GM18873 (cell line): ENCODE measurements at regions not wholly inside any gene's neighbourhood (a gene's known extent, or its start where the extent isn't known, plus 50 kb on each side); places are given as distances from the start of the nearest gene placed in this dataset.

Experiments
- ATAC-seq: cut with Tn5 transposase; IDR thresholded peaks from one replicate; pipeline ENCODE4 v1.9.1; 2021; ENCODE audit warnings: mild to moderate bottlenecking, moderate library complexity, moderate number of reproducible peaks; ENCODE audit not compliant: unreplicated experiment, low FRiP score

DNA sequence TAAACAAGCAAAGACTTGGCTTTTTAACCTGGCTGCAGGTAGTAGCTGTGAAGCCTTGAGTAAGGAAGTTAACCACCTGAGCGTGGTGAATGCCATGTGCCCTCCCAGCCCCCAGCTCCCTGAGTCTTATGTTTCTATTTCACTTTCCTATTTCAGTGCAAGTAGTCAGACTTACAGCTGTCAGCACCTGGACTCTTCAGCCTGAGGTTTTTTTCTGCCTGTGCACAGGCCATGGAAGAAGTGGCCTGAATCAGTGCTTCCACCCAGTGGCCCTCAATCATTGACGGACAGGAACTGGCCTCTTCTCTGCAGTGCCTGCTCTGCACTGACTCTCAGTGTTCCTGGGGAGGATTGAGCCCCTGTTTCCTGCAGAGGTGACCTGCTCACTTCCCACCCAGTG is 796.4 kb downstream of the MED13L start:
- ATAC-seq, result no peak

DNA sequence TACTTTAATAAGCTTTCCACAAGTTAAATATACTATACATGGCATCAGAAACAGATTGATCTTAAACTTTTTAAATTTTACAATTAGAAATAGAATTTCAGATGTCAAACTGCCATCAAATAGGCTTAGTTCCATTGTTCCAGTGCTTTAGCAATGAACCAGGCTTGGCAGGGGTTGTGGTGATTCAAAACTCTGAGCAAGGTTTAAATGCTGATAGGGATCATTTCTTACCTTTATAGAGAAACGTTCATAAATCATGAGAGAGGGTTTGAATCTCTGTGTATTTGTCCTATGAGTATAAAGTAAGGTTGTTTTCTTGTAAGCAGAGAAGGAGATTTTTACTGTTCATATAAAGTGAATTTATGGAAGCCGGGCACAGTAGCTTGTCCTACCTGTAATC is 794.5 kb upstream of the TBX3 start:
- no peak for ATAC-seq

DNA sequence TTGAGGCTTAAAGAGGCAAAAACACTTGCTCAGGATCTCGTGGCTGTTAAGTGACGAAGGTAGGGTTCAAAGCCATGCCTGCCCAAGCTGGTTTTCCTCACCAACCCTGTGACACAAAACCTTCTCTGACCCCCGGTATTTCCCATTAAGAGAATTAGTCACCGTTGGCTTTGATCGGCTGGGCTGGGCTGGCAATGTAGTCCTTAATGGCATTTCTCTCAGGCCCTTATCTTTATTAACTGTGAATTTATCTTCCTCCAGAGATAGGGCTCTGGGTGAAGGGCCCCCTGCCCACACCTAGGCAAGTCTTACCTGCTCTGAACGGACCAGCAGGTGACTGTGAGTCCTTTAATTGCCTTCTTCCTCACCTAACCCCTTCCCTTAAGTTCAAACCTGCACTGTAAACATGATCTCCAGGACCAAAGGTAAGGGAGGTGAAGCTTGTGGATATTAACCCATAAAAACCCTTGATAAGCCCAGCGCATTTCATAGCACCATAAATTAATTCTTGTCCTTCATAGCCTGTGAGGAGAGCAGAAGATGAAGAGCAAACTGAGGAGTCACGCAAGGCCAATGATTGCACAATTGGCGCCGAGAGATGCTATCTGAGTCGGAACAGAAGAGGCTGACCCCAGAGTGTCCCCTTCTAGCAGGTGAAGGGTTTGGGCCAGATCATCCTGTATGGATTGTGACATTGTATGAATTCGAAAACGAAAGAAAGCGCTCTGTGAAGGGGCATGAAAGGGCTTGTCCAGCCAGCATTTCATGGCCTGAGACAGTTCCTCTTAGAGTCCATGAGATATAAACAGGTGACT is 790.8 kb upstream of the TBX3 start:
- no peak for ATAC-seq

DNA sequence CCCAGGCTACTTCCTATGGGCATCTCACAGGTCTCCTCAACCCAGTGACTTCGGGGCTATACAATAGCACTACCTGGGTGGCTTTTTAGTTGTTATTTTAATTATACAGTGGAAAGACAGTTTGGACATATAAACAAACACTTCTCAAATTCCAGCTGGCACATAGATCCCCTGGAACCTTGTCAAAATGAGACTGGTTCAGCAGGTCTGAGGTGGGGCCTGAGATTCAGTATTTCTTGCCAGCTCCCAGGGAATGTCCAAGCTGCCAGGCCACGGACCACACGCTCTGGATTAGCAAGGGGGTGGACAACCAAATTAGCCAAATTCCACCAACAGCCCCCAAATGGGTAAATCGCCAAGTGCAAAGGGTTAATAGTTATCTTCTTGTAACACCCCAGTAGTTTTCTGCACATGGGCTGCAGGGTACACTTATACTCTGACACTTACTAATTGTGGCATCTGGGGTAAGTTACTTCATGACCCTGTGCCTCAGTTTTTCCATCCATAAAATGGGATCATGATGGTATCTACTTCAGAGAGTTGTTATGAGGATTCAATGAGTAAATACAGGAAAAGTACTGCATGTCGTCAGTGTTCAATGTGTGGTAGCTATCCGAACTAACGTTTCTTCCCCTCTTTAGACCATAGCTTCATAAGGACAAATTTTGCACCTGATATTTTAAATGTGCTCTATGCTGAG is 789.4 kb upstream of the TBX3 start:
- no peak for ATAC-seq

DNA sequence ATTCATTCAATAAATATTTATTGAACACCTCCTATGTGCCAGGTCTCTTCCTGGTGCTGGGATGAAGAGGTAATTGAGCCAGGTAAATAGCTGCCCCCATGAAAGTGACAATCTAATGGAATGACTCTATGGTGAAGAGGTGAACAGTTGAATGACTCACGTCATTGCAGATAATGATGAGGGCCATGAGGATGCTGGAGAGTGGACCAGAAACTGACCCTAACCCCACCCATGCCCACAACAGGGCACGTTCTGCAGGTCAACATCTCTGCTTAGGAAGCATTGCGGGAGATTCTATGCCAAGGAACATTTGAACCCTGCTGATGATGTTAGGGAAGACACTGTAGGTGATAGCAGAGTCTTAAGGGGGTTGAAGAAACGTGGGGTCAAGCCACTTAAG is 788.9 kb upstream of the TBX3 start:
- no peak for ATAC-seq

DNA sequence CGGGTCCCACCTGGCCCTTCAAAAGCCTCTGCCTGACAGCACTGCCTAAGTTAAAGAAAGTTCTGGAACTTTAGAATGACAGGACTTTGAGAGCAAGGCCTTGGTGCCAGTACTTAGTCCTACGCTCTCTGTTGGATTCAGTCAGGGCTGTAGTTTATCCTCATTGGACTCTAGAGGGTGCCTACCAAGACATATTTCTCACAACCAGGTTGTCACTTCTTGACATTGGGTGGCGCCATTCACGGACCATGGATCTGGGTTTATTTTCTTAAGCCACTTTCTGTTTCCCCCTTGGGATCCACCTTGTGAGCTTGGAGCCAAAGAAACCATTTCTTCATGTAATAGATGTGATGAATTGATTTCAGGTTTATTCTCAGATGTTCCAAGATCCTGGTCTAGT is 787.0 kb upstream of the TBX3 start:
- ATAC-seq, result no peak

DNA sequence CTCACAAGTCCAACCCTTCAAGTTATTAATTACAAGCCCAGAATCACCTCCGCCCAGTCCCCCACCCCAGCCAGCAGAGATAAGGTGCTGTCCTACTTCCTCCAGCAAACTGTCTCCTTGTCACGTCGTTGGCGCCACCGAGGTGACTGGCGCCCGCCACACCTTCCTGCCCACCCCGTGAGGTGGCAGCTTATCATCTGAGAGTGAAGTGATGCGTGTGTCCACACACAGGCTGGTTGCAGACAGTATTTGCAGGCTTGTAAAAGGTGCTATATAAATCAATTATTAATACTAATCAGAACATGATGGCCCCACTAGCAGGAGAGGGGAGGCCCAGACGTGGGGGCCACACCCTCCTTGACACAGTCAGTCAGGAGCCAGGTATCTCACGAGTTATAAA is 786.6 kb upstream of the TBX3 start:
- ATAC-seq, result no peak

DNA sequence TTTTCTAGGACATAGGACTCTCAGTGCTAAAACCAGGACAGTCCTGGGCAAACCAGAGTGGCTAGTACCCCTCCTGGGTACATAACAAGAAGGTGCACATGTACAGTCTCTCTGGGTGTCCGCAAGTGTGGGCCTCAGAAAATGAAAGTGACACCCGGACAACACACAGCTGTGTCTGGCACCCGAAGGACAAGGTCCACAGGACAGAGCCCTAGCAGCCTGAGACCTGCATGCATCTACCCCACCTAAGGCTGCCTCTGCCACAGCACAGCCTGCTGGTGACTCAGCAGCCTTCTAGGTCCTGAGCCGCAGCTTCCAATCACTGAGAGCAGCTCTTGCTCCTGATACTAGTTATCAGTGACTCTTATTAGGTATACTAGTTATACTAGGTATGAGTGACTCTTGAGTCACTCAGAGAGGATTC is 784.1 kb upstream of the TBX3 start:
- no peak for ATAC-seq

DNA sequence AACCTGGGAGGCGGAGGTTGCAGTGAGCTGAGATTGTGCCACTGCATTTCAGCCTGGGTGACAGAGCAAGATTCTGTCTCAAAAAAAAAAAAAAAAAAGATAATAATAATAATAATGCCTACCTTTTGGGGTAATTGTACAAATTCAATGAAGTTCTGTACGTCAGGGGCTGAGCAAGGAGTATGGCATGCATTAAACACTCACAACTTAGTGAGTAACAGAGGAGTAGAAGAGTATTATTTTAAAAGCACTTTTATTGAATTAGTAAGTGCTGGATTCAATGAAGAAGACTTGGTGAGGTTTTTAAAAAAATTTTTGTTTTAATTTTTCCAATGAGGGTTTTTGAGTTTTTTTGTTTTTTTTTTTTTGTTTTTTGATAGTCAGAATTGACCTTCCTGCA is 783.6 kb upstream of the TBX3 start:
- ATAC-seq, result no peak

DNA sequence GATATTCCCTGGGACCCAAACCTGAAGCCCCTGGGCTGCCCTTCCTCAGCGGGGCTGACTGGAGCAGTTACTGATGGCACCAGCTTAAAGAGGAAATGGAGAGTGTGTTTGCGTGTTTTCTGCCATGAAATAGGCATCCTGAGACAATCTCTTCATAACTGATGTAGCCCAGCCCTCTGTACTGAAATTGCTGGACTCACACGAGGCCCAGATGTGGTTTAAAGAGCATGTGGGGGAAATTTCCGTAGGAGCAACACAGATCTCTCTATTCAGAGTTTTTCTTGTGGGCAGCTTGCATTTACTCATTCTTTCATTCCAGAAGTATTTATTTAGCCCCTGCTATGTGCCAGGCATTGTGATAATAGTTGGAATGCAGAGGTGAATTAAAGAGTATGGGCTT is 782.1 kb upstream of the TBX3 start:
- no peak for ATAC-seq

DNA sequence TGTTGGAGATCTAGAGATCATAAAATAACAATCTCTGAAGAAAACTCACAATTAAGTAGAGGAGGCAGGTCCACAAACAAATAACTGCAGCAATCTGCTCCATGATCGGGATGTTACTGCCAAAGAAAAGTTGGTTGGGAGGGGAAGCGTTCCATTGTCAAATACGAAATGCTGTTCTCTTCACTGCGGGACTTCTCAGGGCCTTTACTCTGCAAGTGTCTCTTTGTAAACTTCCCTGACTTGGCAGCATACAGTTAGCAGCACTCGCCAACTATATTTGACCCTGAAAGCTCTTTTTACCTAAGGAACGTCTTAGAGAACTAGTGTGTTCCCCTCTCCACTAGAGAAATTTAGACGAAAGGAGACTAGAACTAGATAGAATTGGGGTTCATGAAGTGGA is 780.7 kb upstream of the TBX3 start:
- no peak for ATAC-seq

DNA sequence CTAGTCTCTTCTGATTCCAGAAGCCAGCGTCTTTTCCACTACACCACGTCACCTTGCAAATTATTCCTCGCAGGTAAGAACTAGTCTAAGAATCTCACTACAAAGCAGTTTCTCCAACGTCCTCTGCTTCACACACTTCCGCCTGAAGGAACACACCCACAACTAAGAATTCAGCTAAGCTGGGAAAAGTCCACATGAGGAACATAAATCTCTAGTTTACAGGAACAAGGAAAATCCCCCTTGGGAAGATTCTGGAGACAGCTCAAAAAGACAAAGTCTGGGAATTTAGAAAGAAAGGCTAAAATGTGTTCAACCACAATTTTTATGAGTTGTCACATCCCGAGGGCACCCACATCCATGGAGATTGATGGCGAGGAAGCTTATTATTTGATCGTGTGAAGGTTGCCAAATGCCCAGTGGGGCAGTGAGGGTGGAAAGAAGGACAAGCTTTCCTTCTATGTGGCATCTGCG is 780.2 kb upstream of the TBX3 start:
- ATAC-seq, result no peak

DNA sequence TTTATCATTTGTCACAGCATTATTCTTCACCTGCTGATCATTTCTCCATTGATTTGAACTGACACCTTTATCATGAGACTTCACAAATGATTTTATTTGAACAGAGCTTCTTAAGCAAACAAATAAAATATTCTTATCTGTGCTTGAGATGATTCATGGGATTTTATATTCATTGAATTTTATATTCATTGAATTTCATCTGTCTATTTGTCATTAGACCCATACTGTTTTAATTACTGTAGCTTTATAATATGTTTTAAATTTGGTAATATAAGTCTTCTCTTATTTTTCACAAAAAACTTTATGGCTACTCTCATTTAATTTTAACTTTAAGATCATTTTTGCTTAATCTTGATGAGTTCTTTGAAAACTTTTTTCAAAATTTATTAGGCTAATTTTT is 777.4 kb upstream of the TBX3 start:
- ATAC-seq, result no peak

DNA sequence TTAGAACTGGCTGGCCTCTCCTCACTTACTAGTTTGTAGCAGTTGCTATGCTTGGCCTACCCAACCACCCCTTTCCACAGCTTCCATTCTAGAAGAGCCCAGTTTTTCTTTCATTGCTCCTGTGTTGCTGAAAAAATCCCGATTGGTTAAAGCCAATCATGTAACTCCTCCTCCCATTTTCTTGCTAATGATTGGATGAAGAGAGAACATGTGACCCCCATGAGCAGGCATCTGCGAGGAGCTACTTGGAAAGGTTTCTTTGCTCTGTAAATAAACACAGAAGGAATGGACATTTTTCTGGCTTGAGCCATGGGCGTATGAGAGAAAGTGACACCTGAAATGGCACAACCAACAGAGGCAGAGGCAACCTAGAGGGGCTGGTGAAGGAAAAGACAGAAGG is 773.8 kb upstream of the TBX3 start:
- ATAC-seq, result no peak

DNA sequence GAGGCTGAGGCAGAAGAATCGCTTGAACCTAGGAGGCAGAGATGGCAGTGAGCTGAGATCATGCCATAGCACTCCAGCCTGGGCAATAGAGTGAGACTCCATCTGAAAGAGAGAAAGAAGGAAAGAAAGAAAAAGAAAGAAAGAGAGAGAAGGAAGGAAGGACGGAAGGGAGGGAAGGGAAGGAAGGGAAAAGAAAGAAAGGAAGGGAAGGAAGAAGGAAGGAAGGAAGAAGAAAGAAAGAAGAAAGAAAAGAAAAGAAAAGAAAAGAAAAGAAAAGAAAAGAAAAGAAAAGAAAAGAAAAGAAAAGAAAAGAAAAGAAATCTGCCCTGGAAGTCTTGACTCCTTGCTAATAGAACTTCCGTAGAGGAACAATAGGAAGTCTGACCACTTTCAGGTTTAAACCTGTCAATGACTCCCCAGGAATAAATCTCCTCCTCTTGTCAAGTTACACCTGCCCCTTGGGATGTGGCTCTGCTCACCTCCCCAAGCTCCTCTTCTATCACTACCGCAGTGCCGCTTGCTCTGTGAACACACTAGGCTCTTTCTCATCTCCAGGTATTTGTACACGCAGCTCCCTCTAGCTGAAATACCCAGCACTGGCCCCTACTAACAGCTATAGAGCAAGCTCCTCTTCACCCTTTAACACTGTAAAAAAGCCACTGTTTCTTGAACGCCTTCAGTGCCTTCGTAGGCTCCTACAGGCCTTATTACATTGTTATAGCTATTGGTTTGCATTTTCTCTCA is 773.1 kb upstream of the TBX3 start:
- ATAC-seq, result no peak

DNA sequence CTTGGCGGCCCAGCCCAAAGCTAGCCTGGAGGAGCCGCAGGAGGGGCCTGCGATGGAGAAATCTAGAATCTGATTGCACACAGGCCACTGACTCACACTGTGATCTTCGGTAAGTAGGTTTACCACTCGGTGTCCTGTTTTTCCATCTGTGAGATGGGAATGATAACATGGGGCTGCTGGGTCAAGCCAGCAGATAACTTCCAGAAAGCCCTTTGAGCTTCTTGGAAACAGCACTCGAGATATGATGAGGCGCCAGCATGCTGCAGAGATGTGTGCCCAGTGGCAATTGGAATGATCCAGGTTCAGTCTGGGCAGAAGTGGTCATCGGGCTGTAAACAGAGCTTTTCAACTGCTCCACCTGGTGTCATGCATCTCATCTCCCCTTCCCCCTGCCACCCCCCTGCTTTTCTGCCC is 771.3 kb upstream of the TBX3 start:
- no peak for ATAC-seq

DNA sequence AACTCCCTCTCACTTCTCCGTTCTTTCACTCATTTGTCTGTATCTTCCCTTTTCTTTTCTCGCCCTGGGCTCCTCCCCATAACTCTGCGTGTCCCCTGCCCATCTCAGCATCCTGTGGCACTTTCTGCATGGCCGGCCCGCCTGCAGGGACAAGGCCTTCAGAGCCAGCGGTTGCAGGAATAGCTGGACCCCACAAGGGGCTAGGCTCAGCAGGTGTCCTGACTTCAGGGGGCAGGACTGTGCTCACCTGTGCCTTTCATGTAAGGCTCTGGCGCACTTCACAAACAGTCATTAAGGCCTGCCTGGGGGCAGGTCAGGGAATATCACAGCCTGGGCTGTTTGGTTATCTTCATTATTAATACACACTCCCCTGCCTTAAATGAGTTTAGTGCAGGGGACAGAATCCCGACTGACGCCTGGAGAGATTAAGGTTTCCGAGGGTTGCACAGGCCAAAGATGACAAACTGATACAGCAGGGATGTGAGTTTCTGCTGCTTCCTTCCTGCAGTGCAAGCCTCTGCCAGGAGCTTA is 768.8 kb upstream of the TBX3 start:
- no peak for ATAC-seq

DNA sequence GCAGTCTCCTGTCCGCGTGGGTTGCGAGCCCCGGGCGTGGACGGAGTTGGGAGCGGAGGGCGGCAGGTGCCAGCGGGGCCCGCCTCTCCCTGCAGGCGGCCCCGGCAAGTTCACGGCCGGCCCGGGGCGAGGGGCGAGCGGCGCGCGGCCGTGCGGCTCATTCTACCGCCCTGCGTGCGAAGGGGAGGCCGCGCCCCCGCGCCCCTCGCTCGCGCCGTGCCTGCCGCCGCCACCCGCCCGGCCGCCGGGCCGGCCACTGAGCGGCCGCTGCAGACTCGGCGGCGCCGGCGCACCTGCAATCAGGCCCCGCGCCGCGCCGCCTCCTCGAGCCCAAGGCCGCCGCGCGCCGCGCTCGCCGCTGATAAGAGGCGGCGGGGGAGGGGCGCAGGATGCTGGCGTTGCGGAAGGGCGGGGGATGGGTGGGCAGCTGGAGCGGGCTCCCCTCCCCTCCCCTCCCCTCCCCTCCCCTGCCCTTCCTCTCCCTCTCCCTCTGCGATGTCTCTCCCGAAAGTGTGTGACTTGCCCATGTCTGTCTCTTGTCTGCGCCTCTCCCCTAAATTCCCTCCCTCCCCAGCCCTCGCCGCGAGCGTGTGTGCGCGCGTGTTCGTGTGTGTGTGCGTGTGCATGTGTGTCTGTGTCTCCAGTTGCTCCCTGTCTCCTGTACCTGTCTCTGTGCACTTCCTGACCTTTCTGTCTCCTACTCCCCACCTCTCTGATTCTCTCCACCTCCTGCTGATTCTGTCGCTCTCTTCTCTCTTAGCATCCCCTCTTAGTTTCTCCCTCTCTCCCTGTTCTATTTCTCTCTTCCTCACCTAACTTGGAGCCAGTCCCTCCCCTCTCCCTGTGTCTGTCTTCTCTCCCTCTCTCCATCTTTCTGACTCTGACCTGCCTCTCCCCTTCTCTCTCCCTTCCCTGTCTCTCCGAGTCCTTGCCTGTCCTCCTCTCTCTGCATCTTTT is 768.1 kb upstream of the TBX3 start:
- ATAC-seq, result no peak

DNA sequence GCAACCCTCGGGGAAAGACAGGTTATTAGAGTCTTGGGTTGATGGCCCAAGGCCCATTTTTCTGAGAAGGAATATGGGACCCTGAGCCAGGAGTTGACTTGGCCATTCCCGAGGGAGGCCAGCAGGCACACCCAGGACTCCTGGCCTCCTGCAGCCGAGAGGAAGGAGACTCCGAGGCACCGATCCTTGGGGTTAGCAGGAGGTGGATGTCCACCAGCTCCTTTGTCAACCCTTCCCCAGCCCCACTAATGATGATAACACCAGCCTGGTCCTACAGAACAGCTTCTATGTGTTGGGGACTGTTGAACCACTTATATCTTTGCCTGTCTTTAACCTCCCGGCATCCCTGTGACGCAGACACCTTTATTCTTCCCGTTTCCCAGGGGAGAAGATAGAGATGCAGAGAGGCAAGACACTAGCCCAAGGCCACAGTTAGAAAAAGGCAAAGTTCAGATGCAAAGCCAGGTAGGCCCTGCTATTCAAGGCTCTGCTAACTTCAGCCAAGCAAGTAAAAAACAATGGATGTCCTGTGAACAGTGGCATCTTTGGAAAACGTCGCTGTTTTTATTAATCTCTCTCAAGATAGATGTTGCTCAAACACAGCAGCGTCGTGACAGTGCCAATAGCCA is 767.3 kb upstream of the TBX3 start:
- no peak for ATAC-seq

DNA sequence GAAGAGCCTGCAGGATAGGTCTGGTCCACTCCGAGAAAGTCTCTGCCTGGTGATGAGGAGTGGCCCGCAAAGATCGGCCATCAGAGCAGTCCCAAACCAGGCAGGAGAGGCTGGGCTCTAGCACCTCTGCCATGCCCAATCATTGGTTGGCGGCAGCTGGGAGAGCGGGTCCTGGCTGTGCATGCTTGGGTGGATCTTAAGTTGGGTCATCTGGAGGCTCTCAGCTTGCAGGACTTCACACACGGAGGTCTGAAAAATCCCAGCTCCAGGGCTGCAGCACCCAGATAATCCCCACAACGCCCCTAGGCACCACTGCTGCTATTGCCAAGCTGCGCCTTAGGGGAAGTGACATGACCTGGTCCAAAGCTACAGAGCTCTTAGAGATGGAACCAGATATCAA is 766.7 kb upstream of the TBX3 start:
- no peak for ATAC-seq
